Thyroid gland (tissue), 4 donors: ENCODE measurements at regions not wholly inside any gene's neighbourhood (a gene's known extent, or its start where the extent isn't known, plus 50 kb on each side); places are given as distances from the start of the nearest gene placed in this dataset.

Experiments
- POLR2A ChIP-seq, 2 donors: fragments of 450-650 bp; IDR thresholded peaks; one replicate each; pipeline ENCODE4 v1.6.1; 2017; ENCODE audit warnings: antibody characterized with exemption in 2 of 2, mild to moderate bottlenecking in 2 of 2, moderate library complexity in 1 of 2
- TF ChIP-seq, protein P1 (sequence below), 6 experiments: fragments of 200-600 bp in 3 of 6; fragments of 450-650 bp in 3 of 6; sonication (generic) in 3 of 6; IDR thresholded peaks; one replicate each; pipeline ENCODE4 v1.5.1; 2016 to 2019; ENCODE audit warnings: antibody characterized with exemption in 6 of 6, mild to moderate bottlenecking in 2 of 6, inconsistent platforms in 1 of 6, moderate library complexity in 1 of 6

- TF ChIP-seq, protein P1, sequence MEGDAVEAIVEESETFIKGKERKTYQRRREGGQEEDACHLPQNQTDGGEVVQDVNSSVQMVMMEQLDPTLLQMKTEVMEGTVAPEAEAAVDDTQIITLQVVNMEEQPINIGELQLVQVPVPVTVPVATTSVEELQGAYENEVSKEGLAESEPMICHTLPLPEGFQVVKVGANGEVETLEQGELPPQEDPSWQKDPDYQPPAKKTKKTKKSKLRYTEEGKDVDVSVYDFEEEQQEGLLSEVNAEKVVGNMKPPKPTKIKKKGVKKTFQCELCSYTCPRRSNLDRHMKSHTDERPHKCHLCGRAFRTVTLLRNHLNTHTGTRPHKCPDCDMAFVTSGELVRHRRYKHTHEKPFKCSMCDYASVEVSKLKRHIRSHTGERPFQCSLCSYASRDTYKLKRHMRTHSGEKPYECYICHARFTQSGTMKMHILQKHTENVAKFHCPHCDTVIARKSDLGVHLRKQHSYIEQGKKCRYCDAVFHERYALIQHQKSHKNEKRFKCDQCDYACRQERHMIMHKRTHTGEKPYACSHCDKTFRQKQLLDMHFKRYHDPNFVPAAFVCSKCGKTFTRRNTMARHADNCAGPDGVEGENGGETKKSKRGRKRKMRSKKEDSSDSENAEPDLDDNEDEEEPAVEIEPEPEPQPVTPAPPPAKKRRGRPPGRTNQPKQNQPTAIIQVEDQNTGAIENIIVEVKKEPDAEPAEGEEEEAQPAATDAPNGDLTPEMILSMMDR (IDR thresholded peaks at IDR 0.05) = no peak
- TF ChIP-seq POLR2A (IDR thresholded peaks at IDR 0.05) = no peak
Measured at GRCh38 chr4:133095591-133095990, 53.5 kb upstream of the PCDH10 start.
